ENCODE measurements at regions not wholly inside any gene's neighbourhood (a gene's known extent, or its start where the extent isn't known, plus 50 kb on each side); places are given as distances from the start of the nearest gene placed in this dataset.
"Not testable (repeated sequence)": the region's sequence is repeated elsewhere in the genome, so short reads cannot be mapped to it uniquely, and the experiment has no call there.

DNA sequence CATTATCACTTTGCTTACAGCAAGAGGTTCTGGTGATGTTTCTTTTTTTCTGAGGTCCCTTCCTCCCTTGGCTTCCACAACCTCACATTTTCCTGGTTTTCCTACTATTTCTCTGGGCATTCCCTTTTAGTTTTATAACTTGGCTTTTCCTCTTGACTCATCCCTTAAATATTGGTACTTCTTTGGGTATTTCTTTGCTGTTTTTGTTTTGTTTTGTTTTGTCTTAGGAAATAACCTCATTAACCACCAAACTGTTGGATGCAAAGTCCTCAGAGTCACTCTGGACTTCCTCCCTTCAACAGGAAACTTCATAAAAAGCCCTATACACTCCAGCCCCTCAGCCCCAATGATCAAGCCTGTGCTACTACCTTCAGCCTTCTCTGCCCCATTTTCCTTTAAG lies 211.1 kb downstream of the DUSP10 start:
- DNase-seq (ENCODE audit: low read depth), result no peak
- no peak overlapping the region for H3K4me3 ChIP-seq (ENCODE audit: low read depth, low read length)
- TF ChIP-seq, protein P1, sequence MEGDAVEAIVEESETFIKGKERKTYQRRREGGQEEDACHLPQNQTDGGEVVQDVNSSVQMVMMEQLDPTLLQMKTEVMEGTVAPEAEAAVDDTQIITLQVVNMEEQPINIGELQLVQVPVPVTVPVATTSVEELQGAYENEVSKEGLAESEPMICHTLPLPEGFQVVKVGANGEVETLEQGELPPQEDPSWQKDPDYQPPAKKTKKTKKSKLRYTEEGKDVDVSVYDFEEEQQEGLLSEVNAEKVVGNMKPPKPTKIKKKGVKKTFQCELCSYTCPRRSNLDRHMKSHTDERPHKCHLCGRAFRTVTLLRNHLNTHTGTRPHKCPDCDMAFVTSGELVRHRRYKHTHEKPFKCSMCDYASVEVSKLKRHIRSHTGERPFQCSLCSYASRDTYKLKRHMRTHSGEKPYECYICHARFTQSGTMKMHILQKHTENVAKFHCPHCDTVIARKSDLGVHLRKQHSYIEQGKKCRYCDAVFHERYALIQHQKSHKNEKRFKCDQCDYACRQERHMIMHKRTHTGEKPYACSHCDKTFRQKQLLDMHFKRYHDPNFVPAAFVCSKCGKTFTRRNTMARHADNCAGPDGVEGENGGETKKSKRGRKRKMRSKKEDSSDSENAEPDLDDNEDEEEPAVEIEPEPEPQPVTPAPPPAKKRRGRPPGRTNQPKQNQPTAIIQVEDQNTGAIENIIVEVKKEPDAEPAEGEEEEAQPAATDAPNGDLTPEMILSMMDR (IDR thresholded peaks at IDR 0.05; ENCODE audit: insufficient read depth, low read depth, low read length), result no peak

DNA sequence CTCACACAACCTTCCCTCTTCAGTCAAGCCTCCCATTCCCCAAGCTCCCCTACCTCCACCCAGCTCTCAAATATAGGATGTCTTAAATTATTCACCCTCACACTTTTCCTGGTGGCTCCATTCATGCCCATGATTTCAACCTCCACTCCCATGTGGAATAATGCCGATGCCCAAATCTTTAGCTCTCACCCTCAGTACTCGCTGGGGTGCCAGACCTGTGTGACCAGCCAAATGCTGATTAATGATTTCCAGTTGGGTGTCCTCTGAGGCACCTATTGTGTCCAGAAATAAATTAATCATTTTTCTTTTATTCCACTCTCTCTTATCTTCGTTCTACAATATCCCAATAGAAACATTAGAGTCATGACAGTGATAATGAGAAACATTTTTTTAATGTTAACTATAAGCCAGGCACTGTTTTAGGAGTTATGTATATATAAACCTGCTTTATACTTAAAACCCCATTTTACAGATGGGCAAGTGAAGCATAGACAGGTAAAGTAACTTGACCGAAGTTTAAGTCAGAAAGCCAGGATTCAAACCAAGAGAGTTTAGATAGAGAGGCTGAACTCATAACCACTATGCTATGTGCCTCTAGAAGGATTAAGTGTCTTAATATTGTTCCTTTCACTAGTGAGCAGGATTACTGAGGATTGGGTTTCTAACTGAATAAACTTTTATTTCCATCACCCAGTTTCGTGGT lies 209.7 kb downstream of the DUSP10 start:
- DNase-seq (ENCODE audit: low read depth), result peak; percentile 19
- TF ChIP-seq, protein P1 (IDR thresholded peaks at IDR 0.05; ENCODE audit: insufficient read depth, low read depth, low read length), result no peak
- H3K4me3 ChIP-seq (ENCODE audit: low read depth, low read length), result no peak overlapping the region

DNA sequence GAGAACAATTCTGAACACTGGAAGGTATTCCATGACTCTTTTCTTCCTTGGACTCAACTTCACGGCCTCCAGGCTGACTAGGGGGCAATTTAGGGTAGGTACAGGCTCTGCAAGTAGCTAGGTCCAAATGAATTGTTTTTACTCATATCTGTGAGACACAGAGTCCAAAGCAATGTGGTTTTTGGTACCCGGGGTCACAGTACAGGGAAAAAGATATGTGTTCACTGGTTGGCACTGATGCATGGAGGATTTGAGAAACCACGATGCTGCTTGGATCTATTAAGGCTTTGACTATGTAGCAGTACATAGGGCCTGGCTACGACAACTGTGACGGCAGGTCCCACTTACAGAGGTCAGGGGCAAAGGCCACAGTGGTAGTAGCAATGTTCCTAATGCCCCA lies 200.6 kb downstream of the DUSP10 start:
- TF ChIP-seq, protein P1 (IDR thresholded peaks at IDR 0.05; ENCODE audit: insufficient read depth, low read depth, low read length), result no peak
- H3K4me3 ChIP-seq (ENCODE audit: low read depth, low read length), result no peak overlapping the region
- DNase-seq (ENCODE audit: low read depth), result no peak

DNA sequence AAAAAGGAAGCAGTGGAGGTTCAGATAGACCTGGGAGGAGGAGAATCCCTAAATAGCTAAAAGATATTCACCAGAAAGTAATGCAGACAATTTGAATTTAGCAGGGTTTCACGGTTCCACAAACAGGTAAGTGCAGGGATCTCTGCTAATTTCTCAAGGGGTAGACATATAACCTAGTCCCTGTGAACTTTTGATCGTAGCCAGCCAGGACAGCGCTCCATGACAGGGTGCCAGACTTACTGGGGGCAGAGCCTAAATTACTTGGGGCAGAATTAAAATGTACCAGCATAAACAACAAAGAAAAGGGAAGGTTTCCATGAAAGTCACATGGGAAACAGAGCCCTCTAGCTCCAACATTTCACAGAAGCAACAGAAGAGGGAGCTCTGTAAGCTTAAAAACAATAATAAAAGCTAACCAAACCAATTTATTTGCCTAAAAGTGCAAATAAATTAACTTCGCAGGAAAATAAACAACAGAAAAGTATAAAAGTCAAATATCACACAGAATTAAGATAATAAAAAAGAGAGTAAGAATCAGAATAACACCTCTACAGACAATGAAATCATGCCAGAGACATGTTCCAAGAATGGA lies 198.3 kb downstream of the DUSP10 start:
- TF ChIP-seq, protein P1 (IDR thresholded peaks at IDR 0.05; ENCODE audit: insufficient read depth, low read depth, low read length), result peak; percentile 66
- H3K4me3 ChIP-seq (ENCODE audit: low read depth, low read length), result no peak overlapping the region
- DNase-seq (ENCODE audit: low read depth), result peak; percentile 60

DNA sequence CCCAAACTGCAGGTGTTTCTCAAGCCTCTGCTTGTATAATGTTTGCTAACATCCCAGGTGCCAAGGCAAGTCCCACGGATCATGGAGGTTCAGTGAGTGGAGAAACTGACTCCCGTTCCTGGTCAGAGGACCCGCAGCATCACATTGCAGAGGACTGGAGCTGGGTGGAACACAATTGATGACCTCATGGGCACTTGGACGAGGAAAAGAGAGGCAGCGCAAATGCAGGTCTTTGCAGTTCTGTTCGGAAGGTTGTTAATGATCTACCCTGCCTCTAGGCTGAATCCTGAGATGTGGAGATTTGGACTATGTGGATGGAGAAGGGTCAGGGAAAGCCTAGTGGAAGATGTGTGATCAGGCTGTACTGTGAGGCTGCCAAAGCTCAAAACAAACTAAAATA lies 192.9 kb downstream of the DUSP10 start:
- H3K4me3 ChIP-seq (ENCODE audit: low read depth, low read length), result no peak overlapping the region
- TF ChIP-seq, protein P1 (IDR thresholded peaks at IDR 0.05; ENCODE audit: insufficient read depth, low read depth, low read length), result no peak
- DNase-seq (ENCODE audit: low read depth), result no peak

DNA sequence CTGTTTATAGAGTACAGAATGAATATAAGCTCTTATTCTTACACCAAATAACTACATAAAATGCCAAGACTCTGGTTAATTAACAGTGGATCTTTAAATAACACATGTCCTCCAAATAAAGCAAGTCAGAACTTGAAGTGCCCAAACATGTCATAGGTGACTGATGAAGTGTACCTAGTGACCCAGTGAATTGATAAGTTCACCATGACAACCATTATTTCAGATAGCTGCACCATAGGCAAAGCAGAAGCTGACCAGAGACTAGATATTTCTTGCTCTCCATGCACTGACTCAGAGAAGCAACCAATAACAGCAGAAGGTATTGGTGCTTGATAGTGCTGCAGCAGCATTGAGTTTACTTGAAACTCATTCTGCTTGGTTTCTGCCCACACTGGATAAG lies 192.1 kb downstream of the DUSP10 start:
- TF ChIP-seq, protein P1 (IDR thresholded peaks at IDR 0.05; ENCODE audit: insufficient read depth, low read depth, low read length), result no peak
- no peak overlapping the region for H3K4me3 ChIP-seq (ENCODE audit: low read depth, low read length)
- DNase-seq (ENCODE audit: low read depth), result no peak

DNA sequence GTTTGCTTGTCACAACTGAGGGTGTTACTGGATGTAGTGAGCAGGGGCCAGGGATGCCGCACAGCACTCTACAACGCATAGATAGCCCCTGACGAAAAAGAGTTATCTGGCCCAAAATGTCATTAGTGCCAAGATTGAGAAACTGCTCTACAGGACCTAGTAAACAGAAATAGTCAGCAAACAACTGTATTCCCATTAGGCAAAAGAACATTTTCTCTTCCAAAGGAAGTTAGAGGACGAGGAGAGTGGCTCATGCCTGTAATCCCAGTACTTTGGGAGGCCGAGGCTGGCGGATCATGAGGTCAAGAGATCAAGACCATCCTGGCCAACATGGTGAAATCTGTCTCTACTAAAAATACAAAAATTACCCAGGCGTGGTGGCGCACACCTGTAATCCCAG lies 189.1 kb downstream of the DUSP10 start:
- DNase-seq (ENCODE audit: low read depth); H3K4me3 ChIP-seq (ENCODE audit: low read depth, low read length): not testable (repeated sequence)
